DND-41 (cell line): ENCODE measurements at regions not wholly inside any gene's neighbourhood (a gene's known extent, or its start where the extent isn't known, plus 50 kb on each side); places are given as distances from the start of the nearest gene placed in this dataset.

Experiments used
- ATAC-seq: fragments of 200-7000 bp; cut with Tn5 transposase; 3 replicates; pipeline ENCODE4 v1.9.1; 2021; ENCODE audit warnings: low read depth; ENCODE audit not compliant: insufficient read depth
- DNase-seq: peaks from one replicate; pipeline ENCODE4 v3.0.0-alpha.2; 2020
- H2AFZ ChIP-seq: 2 replicates; pipeline ENCODE4 v1.6.0; 2012; ENCODE audit warnings: low read depth, low read length
- H3K27ac ChIP-seq: 2 replicates; pipeline ENCODE4 v1.5.1; 2012; ENCODE audit warnings: low read length, inconsistent platforms
- H3K27me3 ChIP-seq: fragments of 200-600 bp; sonication (generic); 2 replicates; pipeline ENCODE4 v1.6.0; 2012; ENCODE audit warnings: low read length, mild to moderate bottlenecking, inconsistent platforms; ENCODE audit not compliant: insufficient read depth, poor library complexity
- H3K36me3 ChIP-seq: 2 replicates; pipeline ENCODE4 v1.5.1; 2012; ENCODE audit warnings: low read length, inconsistent platforms; ENCODE audit not compliant: insufficient read depth
- H3K4me1 ChIP-seq: 2 replicates; pipeline ENCODE4 v1.5.1; 2012; ENCODE audit warnings: mild to moderate bottlenecking, low read length; ENCODE audit not compliant: insufficient read depth
- H3K4me2 ChIP-seq: 2 replicates; pipeline ENCODE4 v1.6.0; 2012; ENCODE audit warnings: mild to moderate bottlenecking, moderate library complexity, low read length, inconsistent platforms; ENCODE audit not compliant: insufficient read depth
- H3K4me3 ChIP-seq, 2 experiments: fragments of 200-600 bp in 1 of 2; shearing (Covaris generic) in 1 of 2; 2 replicates each; pipeline ENCODE4 v1.5.1; 2012 to 2016; ENCODE audit warnings: inconsistent platforms in 2 of 2, low read length in 2 of 2, mild to moderate bottlenecking in 2 of 2, low read depth in 1 of 2, moderate library complexity in 1 of 2
- H3K79me2 ChIP-seq: 2 replicates; pipeline ENCODE4 v1.6.0; 2012; ENCODE audit warnings: low read length, inconsistent platforms; ENCODE audit not compliant: insufficient read depth
- H3K9ac ChIP-seq: 2 replicates; pipeline ENCODE4 v1.6.0; 2012; ENCODE audit warnings: low read depth, mild to moderate bottlenecking, inconsistent platforms, low read length, moderate library complexity
- H3K9me3 ChIP-seq: 2 replicates; pipeline ENCODE4 v1.5.1; 2012; ENCODE audit warnings: low read length, moderate library complexity, mild to moderate bottlenecking, inconsistent platforms; ENCODE audit not compliant: insufficient read depth, severe bottlenecking
- H4K20me1 ChIP-seq: 2 replicates; pipeline ENCODE4 v1.6.0; 2012; ENCODE audit warnings: low read length; ENCODE audit not compliant: insufficient read depth
- EZH2 ChIP-seq: IDR thresholded peaks from 3 replicates; pipeline ENCODE4 v1.6.1; 2012; ENCODE audit warnings: borderline replicate concordance, low read depth, mild to moderate bottlenecking, moderate library complexity, low read length, inconsistent platforms; ENCODE audit not compliant: severe bottlenecking
- TF ChIP-seq, protein P1 (sequence below): IDR thresholded peaks from 2 replicates; pipeline ENCODE4 v1.5.1; 2012; ENCODE audit warnings: borderline replicate concordance, low read length, moderate library complexity, mild to moderate bottlenecking; ENCODE audit not compliant: poor library complexity, severe bottlenecking; ENCODE audit errors: extremely low read depth

DNA sequence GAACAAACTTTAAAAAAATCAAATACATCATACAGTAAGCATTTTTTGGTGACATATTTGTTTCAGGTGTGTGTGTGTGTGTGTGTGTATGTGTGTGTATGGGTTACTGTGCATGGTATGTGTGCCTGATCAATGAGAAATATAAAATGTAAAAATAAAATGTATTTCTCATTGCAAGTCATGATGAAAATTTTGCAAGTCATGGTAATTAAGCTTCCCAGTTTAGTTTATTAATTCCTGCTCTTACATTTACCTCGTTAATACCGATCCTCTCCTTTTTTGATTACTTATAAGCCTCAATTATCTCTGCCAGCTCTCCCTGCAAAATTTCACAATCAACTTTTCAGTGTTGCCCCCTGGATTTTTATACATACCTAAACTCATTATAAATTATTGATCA is 114.6 kb upstream of the ADGRL3 start:
- H3K9ac ChIP-seq = no peak overlapping the region
- no peaks in the 10 kb centered on the region for H3K9me3 ChIP-seq
- no peaks in the 10 kb centered on the region for H3K4me1 ChIP-seq
- H3K27ac ChIP-seq = no peak overlapping the region
- H4K20me1 ChIP-seq = no peaks in the 10 kb centered on the region
- H3K27me3 ChIP-seq = no peaks in the 10 kb centered on the region
- no peaks in the 10 kb centered on the region for H3K79me2 ChIP-seq
- TF ChIP-seq, protein P1, sequence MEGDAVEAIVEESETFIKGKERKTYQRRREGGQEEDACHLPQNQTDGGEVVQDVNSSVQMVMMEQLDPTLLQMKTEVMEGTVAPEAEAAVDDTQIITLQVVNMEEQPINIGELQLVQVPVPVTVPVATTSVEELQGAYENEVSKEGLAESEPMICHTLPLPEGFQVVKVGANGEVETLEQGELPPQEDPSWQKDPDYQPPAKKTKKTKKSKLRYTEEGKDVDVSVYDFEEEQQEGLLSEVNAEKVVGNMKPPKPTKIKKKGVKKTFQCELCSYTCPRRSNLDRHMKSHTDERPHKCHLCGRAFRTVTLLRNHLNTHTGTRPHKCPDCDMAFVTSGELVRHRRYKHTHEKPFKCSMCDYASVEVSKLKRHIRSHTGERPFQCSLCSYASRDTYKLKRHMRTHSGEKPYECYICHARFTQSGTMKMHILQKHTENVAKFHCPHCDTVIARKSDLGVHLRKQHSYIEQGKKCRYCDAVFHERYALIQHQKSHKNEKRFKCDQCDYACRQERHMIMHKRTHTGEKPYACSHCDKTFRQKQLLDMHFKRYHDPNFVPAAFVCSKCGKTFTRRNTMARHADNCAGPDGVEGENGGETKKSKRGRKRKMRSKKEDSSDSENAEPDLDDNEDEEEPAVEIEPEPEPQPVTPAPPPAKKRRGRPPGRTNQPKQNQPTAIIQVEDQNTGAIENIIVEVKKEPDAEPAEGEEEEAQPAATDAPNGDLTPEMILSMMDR = no peak
- TF ChIP-seq EZH2 = no peak
- ATAC-seq = no peak
- no peak overlapping the region for H3K4me3 ChIP-seq
- H3K36me3 ChIP-seq = no peaks in the 10 kb centered on the region
- no peak for DNase-seq
- H2AFZ ChIP-seq = no peak overlapping the region
- no peak overlapping the region for H3K4me2 ChIP-seq

DNA sequence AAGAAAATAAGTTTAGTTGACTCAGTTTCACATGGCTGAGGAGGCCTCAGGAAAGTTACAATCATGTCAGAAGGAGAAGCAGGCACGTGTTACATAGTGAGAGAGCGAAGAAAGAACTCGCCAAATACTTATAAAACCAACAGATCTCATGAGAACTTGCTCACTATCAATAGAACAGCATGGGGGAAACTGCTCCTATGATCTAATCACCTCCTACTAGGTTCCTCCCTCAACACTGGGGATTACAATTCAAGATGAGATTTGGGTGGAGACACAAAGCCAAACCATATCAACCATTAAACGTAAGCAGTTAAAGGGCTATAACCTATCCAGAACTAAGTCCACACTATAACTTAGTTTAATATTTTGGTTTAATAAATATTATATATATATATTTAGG is 113.8 kb upstream of the ADGRL3 start:
- Histone ChIP-seq H3K4me2 (no peak overlapping the region), H2AFZ (no peak overlapping the region), H3K36me3 (no peaks in the 10 kb centered on the region), H3K27ac (no peak overlapping the region), H3K9ac (no peak overlapping the region), H4K20me1 (no peaks in the 10 kb centered on the region), H3K79me2 (no peaks in the 10 kb centered on the region), H3K9me3 (no peaks in the 10 kb centered on the region), H3K4me3 (no peak overlapping the region), H3K27me3 (no peaks in the 10 kb centered on the region), H3K4me1 (no peaks in the 10 kb centered on the region)
- no peak for TF ChIP-seq EZH2
- TF ChIP-seq, protein P1 = no peak
- ATAC-seq (no peak), DNase-seq (no peak)

DNA sequence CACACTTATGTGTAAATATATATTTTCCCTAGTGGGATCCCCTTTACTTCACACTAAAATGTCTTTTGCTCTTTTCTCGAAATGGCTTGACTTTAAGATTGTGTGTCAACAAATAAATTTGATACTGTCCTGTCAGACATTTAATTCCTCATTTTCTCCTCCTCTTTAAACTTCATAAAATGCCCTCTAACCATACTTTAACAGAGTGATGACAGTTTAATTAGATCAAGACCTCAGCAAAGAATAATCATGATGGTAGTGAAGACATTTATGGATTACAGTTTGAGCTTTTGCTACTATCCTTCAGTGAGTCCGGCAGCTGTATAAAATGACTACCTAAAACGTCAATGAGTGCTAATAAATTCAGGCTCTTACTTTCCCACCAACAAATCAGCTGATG is 113.1 kb upstream of the ADGRL3 start:
- Histone ChIP-seq H3K79me2 (no peaks in the 10 kb centered on the region), H3K4me3 (no peak overlapping the region), H3K36me3 (no peaks in the 10 kb centered on the region), H2AFZ (no peak overlapping the region), H3K9ac (no peak overlapping the region), H3K4me2 (no peak overlapping the region), H3K27ac (no peak overlapping the region), H3K4me1 (no peaks in the 10 kb centered on the region), H4K20me1 (no peaks in the 10 kb centered on the region), H3K9me3 (no peaks in the 10 kb centered on the region), H3K27me3 (no peaks in the 10 kb centered on the region)
- TF ChIP-seq, protein P1 = no peak
- TF ChIP-seq EZH2 = no peak
- DNase-seq = no peak
- ATAC-seq = no peak
